Tibial nerve (tissue), 3 donors: ENCODE measurements at regions not wholly inside any gene's neighbourhood (a gene's known extent, or its start where the extent isn't known, plus 50 kb on each side); places are given as distances from the start of the nearest gene placed in this dataset.

Experiments
- POLR2A ChIP-seq, 2 donors: fragments of 450-650 bp; IDR thresholded peaks; one replicate each; pipeline ENCODE4 v1.6.1; 2017; ENCODE audit warnings: antibody characterized with exemption in 2 of 2, mild to moderate bottlenecking in 2 of 2, moderate library complexity in 2 of 2
- TF ChIP-seq, protein P1 (sequence below), 5 experiments: fragments of 200-600 bp in 3 of 5; fragments of 450-650 bp in 2 of 5; sonication (generic) in 3 of 5; IDR thresholded peaks; one replicate each; pipeline ENCODE4 v1.5.1; 2016 to 2019; ENCODE audit warnings: antibody characterized with exemption in 5 of 5, mild to moderate bottlenecking in 3 of 5, moderate library complexity in 2 of 5

DNA sequence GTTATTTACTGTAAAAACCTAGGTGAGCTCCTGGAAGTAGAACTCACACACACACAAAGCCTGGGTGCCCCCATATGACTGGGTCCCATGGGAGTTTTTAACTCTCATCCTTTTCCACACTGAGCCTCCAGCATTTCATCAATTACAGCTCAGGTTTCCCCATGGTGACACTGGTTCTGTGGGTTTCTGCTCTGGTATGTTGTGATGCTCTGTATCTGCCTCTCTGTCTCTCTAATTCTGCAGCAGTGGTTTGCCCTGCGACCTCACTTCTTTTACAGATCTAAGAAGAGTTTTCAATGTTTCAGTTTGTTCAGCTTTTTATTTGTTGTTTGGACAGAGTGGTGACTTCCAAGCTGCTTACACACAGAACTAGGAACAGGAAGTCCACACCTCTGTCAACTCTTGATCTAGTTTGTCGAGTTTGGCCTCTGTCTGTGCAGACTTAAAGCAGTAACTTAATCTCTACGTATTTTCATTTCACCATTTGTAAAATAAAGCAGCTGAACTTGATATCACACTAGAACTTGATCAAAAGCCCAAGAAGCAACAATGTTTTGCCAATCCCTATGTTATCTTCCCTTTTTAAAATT is 554.3 kb downstream of the EPHA7 start:
- TF ChIP-seq, protein P1, sequence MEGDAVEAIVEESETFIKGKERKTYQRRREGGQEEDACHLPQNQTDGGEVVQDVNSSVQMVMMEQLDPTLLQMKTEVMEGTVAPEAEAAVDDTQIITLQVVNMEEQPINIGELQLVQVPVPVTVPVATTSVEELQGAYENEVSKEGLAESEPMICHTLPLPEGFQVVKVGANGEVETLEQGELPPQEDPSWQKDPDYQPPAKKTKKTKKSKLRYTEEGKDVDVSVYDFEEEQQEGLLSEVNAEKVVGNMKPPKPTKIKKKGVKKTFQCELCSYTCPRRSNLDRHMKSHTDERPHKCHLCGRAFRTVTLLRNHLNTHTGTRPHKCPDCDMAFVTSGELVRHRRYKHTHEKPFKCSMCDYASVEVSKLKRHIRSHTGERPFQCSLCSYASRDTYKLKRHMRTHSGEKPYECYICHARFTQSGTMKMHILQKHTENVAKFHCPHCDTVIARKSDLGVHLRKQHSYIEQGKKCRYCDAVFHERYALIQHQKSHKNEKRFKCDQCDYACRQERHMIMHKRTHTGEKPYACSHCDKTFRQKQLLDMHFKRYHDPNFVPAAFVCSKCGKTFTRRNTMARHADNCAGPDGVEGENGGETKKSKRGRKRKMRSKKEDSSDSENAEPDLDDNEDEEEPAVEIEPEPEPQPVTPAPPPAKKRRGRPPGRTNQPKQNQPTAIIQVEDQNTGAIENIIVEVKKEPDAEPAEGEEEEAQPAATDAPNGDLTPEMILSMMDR (IDR thresholded peaks at IDR 0.05): no peak
- no peak for TF ChIP-seq POLR2A (IDR thresholded peaks at IDR 0.05)
